ENCODE measurements at regions not wholly inside any gene's neighbourhood (a gene's known extent, or its start where the extent isn't known, plus 50 kb on each side); places are given as distances from the start of the nearest gene placed in this dataset.

DNA sequence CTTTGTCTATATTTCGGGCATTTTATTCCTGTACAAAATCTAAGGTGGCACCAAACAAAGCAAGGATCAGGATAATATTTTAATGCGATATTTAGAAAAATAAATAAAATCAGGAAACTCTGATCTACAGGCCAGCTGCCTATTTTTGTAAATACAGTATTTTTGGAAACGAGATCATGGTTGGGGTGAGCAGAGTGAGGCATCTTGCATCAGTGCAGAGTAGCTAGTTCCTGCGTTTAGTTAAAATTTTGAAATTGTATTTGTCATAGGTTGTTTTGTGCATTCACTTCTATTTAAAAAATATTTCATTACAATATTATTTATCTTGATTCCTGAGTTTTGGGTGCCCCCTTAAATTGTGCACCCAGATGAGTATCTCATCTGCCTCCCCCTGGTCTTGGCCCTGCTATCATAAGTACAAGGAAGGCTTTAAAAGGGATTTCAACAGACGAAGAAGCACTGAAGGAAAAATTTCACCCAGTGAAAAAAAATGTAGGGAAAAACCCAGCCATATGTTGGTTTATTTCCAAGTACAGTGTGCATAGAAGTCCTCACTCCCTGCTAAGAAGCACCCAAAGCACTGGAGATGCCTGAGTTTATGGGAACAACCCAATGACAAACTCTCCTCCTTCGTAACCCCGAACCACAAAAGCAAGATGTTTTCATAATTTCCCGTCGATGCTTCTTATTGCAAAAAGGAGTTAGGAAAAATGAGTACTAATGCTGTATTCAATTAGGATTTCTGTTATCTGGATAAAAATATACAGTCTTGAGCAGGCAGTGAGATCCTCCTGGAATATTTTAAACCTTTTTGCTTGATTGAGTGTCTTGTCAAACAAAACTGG, 304.7 kb upstream of the CLINT1 start:
- Mint-ChIP-seq H3K36me3 (ENCODE audit: low read depth) (no peaks in the 10 kb centered on the region), H3K4me1 (ENCODE audit: low read depth) (no peaks in the 10 kb centered on the region), H3K4me3 (no peak overlapping the region), H3K9me3 (no peaks in the 10 kb centered on the region), H3K27me3 (peaks cover 22% of the 10 kb centered on the region), H3K27ac (no peak overlapping the region)
- no peak for DNase-seq

DNA sequence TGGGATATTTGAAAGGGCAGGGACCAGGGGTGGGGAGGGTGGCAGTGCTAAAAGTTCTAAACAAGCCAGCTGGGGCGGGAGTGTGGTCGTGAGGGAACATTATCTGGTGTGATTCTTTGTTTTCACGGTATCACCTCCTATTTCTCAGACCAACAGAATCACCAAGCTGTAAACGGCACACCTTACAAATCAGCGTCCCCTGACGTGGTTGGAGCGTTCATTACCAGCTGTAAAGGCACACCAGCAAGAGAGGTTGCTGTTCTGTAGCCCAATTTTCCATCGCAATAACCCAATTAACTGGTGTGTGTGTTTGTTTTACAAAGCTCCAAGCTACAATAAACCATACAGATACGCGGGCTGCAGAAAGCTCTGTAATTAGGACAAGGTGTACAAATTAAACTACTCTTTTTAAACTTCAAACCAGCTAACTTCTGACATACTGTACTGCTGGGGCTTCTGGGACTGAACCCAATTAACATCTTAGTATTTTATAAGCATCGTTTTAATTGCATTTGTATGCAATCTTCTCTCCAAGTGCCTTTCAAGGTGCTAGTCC, 303.6 kb upstream of the CLINT1 start:
- Mint-ChIP-seq H3K9me3 (no peaks in the 10 kb centered on the region), H3K27me3 (peaks cover 22% of the 10 kb centered on the region), H3K36me3 (ENCODE audit: low read depth) (no peaks in the 10 kb centered on the region), H3K4me3 (no peak overlapping the region), H3K27ac (no peak overlapping the region), H3K4me1 (ENCODE audit: low read depth) (no peaks in the 10 kb centered on the region)
- no peak for DNase-seq

DNA sequence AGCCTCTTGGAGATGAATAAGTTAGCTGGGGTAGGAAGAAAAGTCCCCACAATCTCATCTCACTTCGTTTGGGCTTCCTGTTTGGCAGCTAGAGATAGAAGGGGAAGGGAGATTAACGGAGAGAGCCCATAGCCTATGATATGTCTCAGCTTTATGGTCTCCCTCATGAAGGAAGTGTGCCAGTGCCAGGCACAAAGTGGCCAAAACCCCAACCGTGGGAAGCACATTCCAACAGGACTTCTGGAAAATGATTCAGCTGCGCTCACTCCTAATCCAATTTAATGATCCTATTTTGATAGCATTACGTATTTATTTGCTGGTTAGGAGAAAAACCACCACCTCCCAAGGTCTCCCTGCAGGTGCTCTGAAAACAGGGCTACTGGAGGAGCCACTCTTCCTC, 303.1 kb upstream of the CLINT1 start:
- DNase-seq, result no peak
- no peak overlapping the region for H3K27ac Mint-ChIP-seq
- no peaks in the 10 kb centered on the region for H3K9me3 Mint-ChIP-seq
- no peaks in the 10 kb centered on the region for H3K4me1 Mint-ChIP-seq (ENCODE audit: low read depth)
- no peak overlapping the region for H3K4me3 Mint-ChIP-seq
- H3K36me3 Mint-ChIP-seq (ENCODE audit: low read depth), result no peaks in the 10 kb centered on the region
- H3K27me3 Mint-ChIP-seq, result peaks cover 22% of the 10 kb centered on the region

DNA sequence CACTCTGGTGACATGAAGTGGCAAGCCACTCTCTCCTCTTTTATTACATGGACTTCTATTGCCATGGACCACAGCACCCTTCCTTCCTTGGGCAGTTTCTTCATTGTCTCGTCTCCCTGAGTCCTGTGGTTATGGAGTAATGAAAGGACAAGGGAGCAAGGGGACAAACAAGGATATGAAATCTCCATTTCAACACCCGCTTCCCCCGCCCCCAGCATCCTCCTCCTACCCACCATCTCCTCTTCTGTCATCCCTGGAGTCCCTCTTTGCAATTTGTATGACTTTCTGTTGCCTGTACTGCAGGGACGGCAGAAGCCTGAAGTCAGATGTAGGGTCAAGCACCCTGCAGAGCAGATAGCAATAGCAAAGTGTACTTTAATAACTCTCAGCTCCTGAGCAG, 300.7 kb upstream of the CLINT1 start:
- no peak for DNase-seq
- Mint-ChIP-seq H3K27me3 (peaks cover 16% of the 10 kb centered on the region), H3K27ac (no peak overlapping the region), H3K36me3 (ENCODE audit: low read depth) (no peaks in the 10 kb centered on the region), H3K4me1 (ENCODE audit: low read depth) (no peaks in the 10 kb centered on the region), H3K9me3 (no peaks in the 10 kb centered on the region), H3K4me3 (no peak overlapping the region)

DNA sequence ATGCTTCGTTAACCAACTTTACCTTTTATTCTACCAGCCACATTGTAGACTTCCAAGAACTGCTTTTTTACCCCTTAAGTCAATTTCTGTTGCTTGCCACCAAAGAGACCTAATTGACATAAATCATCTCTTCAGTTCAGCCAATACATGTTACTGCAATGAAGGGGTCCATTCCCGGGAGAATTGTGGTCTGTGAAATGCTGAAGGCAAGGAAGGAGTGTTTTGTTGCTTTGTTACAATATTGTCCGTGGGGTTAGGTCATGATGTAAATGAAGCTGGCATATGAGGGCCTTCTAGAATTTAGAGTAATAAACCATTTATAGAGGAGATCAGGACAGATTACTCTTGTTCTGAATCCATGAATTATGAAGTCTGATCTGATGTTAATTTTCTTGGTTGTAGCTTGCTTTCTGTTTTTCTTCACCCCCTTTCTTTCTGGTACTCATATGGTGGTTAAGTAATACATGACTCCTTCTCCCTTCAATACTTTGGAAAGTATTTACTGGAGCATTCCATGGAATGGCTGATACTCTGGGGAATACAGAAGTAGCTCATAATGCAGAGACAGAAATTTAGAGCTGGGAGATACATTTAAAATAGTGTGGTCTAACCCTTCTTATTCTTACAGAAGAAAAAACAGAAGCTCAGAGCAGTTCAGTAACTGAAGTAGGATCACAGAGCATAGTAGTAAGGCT, 297.0 kb upstream of the CLINT1 start:
- H3K4me3 Mint-ChIP-seq, result no peak overlapping the region
- DNase-seq, result no peak
- no peaks in the 10 kb centered on the region for H3K36me3 Mint-ChIP-seq (ENCODE audit: low read depth)
- no peak overlapping the region for H3K27ac Mint-ChIP-seq
- no peaks in the 10 kb centered on the region for H3K9me3 Mint-ChIP-seq
- H3K4me1 Mint-ChIP-seq (ENCODE audit: low read depth), result no peaks in the 10 kb centered on the region
- H3K27me3 Mint-ChIP-seq, result peaks cover 10% of the 10 kb centered on the region

DNA sequence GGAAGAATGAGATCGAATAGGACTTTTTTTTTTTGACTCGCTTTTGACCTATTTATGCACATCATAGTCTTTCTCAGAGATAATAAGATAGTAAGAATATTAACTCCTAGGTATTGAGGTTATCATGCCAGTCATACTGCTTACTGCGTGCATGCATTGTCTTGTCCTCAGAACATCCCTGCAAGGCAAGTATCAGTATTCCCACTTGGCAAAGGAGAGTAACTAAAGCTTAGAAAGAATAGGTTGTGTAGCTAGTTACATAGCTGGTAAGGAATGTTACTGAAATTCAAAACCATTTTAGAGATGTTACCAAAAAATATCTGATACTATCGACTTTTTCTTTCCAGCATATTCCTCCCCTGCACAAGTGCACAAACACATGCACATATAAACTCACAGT, 296.1 kb upstream of the CLINT1 start:
- Mint-ChIP-seq H3K4me1 (ENCODE audit: low read depth) (no peaks in the 10 kb centered on the region), H3K27me3 (peaks cover 10% of the 10 kb centered on the region), H3K9me3 (no peaks in the 10 kb centered on the region), H3K4me3 (no peak overlapping the region), H3K27ac (no peak overlapping the region), H3K36me3 (ENCODE audit: low read depth) (no peaks in the 10 kb centered on the region)
- DNase-seq, result no peak

DNA sequence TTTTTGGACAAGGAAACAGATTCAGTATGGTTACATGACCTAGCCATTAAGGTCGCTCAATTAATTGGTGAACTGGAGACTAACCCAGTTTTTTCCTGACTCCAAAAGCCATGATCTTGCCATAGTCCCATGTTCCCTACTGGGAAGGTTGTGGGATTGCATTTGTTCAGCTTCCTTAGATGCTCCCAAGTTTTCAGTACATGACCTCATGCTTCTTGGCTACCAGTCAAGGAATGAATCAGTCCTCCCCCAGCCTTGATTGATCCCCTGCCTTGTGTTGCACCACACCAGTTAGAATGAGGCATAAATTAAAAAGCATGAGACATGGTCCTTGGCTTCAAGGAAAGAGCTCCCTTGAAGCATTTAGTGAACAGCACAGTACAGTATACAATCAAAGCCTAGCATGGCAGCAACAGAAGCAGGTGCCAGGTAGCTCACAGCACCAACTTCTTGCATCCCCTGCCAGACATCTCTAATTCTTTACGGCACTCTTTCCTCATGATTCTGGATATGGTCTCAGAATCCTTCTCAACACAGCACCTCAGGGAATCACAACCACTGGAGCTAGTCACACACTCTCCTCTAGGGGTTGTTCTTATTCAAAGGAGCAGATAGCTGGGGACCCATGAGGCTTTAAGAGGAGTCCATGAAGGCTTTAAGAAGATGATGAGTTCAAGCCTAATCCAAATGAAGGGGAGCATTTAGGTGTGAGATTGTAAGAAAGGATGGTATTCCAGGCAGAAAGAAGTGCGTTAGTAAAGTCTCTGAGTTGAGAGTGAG, 295.5 kb upstream of the CLINT1 start:
- no peak overlapping the region for H3K4me3 Mint-ChIP-seq
- H3K36me3 Mint-ChIP-seq (ENCODE audit: low read depth), result no peaks in the 10 kb centered on the region
- H3K9me3 Mint-ChIP-seq, result no peaks in the 10 kb centered on the region
- DNase-seq, result no peak
- H3K27me3 Mint-ChIP-seq, result peaks cover 10% of the 10 kb centered on the region
- H3K27ac Mint-ChIP-seq, result no peak overlapping the region
- no peaks in the 10 kb centered on the region for H3K4me1 Mint-ChIP-seq (ENCODE audit: low read depth)

DNA sequence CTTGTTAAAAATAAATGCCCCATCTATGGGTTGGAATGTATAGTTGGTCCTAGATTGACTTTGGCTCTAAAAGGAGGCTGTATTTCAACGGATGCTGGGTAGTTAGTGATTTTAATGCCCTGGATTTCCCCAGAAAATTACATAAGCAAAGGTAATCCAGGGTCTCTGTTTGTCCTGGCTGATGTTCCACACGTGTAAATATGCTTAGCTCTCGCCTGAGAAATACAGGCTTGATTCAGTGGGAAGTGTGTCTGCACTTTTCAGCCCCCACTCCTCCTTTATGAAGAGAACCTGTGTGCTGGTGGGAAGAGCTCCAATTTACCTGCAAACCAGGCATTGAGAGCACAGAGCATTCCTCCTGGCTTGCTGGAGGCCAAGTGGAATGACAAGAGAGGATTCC, 294.6 kb upstream of the CLINT1 start:
- peaks cover 10% of the 10 kb centered on the region for H3K27me3 Mint-ChIP-seq
- no peaks in the 10 kb centered on the region for H3K36me3 Mint-ChIP-seq (ENCODE audit: low read depth)
- H3K9me3 Mint-ChIP-seq, result no peaks in the 10 kb centered on the region
- H3K4me3 Mint-ChIP-seq, result no peak overlapping the region
- H3K4me1 Mint-ChIP-seq (ENCODE audit: low read depth), result no peaks in the 10 kb centered on the region
- no peak for DNase-seq
- H3K27ac Mint-ChIP-seq, result no peak overlapping the region

DNA sequence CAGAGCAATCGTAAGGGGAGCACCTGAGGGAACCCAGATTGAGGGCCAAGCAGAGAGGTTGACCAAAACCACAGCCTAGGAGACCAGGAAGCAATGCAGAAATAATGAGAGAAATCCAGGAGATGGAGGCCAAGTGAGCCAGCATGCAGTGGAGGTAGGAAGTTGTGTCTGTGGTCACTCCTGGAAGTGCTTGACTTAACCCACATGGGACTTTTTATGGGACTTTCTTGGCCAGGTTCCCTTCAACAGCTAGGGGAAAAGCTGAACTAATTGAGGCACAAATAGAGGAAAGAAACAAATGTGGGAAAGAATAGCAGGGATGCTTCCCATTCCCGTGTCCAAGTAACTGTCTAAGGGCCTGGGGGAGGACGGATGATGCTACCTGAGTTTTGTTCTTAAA, 293.2 kb upstream of the CLINT1 start:
- DNase-seq, result no peak
- Mint-ChIP-seq H3K4me1 (ENCODE audit: low read depth) (no peaks in the 10 kb centered on the region), H3K9me3 (no peaks in the 10 kb centered on the region), H3K36me3 (ENCODE audit: low read depth) (no peaks in the 10 kb centered on the region), H3K4me3 (no peak overlapping the region), H3K27me3 (peaks cover 10% of the 10 kb centered on the region), H3K27ac (no peak overlapping the region)

DNA sequence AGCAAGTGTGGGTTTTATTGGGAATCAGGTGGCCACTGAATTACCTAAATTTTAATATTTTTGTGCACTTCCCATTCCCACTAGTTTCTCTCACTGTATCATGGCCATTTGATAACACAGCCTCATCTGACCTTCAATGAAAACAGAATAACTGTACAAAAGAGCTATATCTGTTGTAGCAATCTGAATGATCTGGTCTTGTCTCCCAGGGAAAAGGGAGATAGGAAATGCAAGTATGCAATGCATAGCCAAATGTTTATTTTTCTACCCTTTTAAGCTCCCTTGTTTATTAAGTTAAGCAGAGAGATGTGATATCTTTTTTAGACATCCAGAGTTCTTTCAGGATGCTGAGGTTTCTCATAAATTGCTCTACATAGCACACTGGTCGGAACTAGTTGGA, 288.3 kb upstream of the CLINT1 start:
- no peaks in the 10 kb centered on the region for H3K4me1 Mint-ChIP-seq (ENCODE audit: low read depth)
- no peaks in the 10 kb centered on the region for H3K9me3 Mint-ChIP-seq
- DNase-seq, result no peak
- H3K36me3 Mint-ChIP-seq (ENCODE audit: low read depth), result no peaks in the 10 kb centered on the region
- no peak overlapping the region for H3K4me3 Mint-ChIP-seq
- H3K27me3 Mint-ChIP-seq, result no peaks in the 10 kb centered on the region
- H3K27ac Mint-ChIP-seq, result no peak overlapping the region

DNA sequence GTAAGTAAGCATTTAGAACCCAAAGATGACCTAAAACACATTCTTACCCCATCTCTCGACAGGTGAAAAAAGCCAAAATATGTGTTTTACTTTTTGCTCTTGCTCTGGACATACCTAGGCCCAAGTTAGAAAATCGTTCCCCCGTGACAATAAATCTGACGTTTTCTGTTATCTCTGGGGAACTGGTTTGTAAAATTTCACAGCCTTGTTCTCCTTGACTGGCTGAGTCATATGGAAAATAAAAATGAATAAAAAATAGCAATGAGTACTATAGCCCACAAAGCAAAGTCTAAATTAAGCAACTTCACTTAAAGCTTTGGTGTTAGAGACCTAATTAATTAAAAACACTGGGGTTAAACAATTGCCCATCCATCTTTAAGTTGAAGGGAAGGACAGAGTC, 286.9 kb upstream of the CLINT1 start:
- Mint-ChIP-seq H3K4me1 (ENCODE audit: low read depth) (no peaks in the 10 kb centered on the region), H3K27ac (no peak overlapping the region), H3K9me3 (no peaks in the 10 kb centered on the region), H3K36me3 (ENCODE audit: low read depth) (no peaks in the 10 kb centered on the region), H3K4me3 (no peak overlapping the region), H3K27me3 (no peaks in the 10 kb centered on the region)
- no peak for DNase-seq

DNA sequence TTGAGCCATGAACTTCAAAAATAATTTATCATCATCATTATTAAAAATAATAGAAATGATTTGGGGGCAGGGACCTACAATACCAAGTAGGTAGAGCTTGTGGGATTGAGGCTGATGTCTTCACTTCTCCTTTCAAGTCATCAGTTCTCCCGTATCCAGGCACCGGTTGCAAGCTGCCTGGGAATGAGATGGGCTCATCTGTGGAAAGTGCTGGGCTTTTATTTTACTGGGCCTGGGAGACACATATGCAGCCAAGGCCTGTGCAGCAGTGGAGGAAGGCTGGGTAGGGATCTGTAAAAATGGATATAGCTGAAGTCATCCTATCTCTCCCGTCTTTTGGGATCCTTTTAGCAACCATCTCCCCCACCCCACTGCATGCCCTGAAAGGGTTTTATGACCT, 284.1 kb upstream of the CLINT1 start:
- no peak for DNase-seq
- no peak overlapping the region for H3K4me3 Mint-ChIP-seq
- H3K4me1 Mint-ChIP-seq (ENCODE audit: low read depth), result no peaks in the 10 kb centered on the region
- H3K9me3 Mint-ChIP-seq, result no peaks in the 10 kb centered on the region
- H3K27ac Mint-ChIP-seq, result no peak overlapping the region
- no peaks in the 10 kb centered on the region for H3K27me3 Mint-ChIP-seq
- no peaks in the 10 kb centered on the region for H3K36me3 Mint-ChIP-seq (ENCODE audit: low read depth)

DNA sequence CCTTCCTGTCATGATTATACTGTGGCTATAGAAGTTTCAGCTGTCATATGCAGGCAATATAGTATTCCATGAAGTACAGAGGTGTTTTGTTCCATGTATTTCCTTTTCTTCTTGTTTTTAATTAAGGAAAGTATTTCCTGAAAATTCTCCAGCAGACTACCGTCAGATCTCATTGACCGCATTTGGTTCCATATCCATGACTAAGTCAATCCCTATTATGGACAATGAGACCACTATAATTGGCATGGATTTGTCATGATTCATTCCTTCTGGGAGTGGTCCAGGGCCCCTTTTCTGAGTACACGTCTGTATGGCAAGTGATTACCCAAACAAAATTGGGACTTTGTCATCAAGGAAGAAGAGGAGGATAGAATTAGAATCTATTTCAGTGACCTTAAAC, 283.2 kb upstream of the CLINT1 start:
- Mint-ChIP-seq H3K27me3 (no peaks in the 10 kb centered on the region), H3K27ac (no peak overlapping the region), H3K9me3 (no peaks in the 10 kb centered on the region), H3K4me3 (no peak overlapping the region), H3K36me3 (ENCODE audit: low read depth) (no peaks in the 10 kb centered on the region), H3K4me1 (ENCODE audit: low read depth) (no peaks in the 10 kb centered on the region)
- DNase-seq, result no peak

DNA sequence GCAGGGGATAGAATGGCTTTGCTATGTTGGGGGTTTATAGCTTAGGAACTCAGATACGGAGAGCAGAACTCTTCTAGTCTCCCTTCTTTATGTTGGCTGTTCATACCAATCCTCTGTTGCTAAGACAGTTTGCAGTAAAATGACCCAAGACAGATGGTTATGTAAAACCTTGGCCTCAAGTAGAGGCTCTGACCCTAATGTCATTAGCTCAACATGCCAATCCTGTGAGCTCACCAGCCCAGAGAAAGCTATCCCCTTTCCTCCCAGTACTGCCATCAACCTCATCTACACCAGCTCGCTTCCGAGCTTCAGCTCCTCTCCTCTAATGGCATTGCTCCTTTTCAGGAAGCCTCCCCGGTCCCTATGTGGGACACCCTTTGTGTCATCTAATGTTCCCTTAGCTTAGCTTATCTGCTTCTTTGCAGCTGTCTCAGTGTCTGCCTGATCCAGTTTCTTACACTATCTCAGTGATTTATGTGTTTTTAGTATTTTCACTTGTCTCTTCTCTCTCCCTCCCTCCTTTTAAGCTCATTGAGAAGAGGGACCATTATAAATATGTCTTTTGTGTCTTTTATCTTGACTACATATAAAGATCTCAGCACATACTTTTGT, 281.3 kb upstream of the CLINT1 start:
- Mint-ChIP-seq H3K9me3 (no peaks in the 10 kb centered on the region), H3K27ac (no peak overlapping the region), H3K36me3 (ENCODE audit: low read depth) (no peaks in the 10 kb centered on the region), H3K4me1 (ENCODE audit: low read depth) (no peaks in the 10 kb centered on the region), H3K27me3 (no peaks in the 10 kb centered on the region), H3K4me3 (no peak overlapping the region)
- DNase-seq, result no peak
